ENCODE measurements at regions not wholly inside any gene's neighbourhood (a gene's known extent, or its start where the extent isn't known, plus 50 kb on each side); places are given as distances from the start of the nearest gene placed in this dataset.
"Not testable (repeated sequence)": the region's sequence is repeated elsewhere in the genome, so short reads cannot be mapped to it uniquely, and the experiment has no call there.

DNA sequence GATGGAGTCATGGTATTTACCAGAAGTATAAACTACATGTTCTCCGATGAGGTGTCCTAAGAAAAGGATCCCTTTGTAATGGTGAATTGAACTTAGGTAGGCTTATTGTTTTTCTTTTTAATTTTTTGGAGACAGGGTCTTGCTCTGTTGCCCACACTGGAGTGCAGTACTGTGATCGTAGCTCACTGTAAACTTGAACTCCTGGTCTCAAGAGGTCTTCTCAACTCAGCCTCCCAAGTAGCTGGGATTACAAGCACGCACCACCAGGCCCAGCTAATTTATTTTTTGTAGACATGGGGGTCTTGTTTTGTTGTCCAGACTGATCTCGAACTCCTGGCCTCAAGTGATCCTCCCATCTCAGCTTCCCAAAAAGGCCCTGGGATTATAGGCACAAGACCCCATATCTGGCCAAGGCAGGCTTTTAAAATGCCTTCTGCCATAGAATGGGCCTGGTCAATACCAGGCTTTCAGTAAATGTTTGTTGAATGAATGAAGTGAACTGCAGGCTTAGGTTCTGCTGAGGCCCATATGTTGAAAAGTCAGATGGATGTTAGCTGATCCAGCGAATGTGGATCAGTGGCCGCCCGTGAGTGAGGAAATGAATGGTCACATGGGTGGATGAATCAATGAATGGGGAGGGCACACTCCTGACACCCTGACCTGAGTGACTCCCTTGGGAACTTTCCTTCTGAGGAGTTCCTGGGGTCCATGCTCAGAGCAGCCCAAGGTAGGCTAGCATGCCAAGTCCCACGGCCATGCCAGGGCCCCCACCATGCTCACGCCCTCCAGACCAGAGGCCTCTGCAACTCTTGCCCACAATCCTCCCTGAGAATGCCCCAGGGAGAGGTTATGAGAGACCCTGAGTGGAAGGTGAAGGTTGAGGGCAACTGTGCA is 118.0 kb upstream of the MYCN start:
- Mint-ChIP-seq H3K4me3 (ENCODE audit: unreplicated experiment) (no peak overlapping the region), H3K9me3 (ENCODE audit: unreplicated experiment) (no peaks in the 10 kb centered on the region), H3K4me1 (ENCODE audit: low read depth, unreplicated experiment) (no peaks in the 10 kb centered on the region), H3K27me3 (ENCODE audit: low read depth, unreplicated experiment) (peaks cover 24% of the 10 kb centered on the region), H3K27ac (ENCODE audit: unreplicated experiment) (no peak overlapping the region), H3K36me3 (ENCODE audit: low read depth, unreplicated experiment) (no peaks in the 10 kb centered on the region)
- Histone ChIP-seq H3K4me3 (ENCODE audit: insufficient read depth, low read depth, low read length) (no peak overlapping the region), H3K4me1 (ENCODE audit: insufficient read depth, low read length) (no peaks in the 10 kb centered on the region), H3K9ac (ENCODE audit: low read length) (no peak overlapping the region), H3K9me3 (ENCODE audit: insufficient read depth, low read depth, low read length) (no peaks in the 10 kb centered on the region), H3K36me3 (ENCODE audit: insufficient read depth, low read length) (no peaks in the 10 kb centered on the region), H3K4me2 (ENCODE audit: low read length) (no peak overlapping the region), H3K79me2 (ENCODE audit: insufficient read depth, low read length) (no peaks in the 10 kb centered on the region), H4K20me1 (ENCODE audit: insufficient read depth, low read length) (no peaks in the 10 kb centered on the region), H2AFZ (ENCODE audit: low read depth, low read length) (no peak overlapping the region), H3K27me3 (ENCODE audit: insufficient read depth, low read length) (no peaks in the 10 kb centered on the region), H3K27ac (ENCODE audit: low read depth, low read length) (no peak overlapping the region)
- no peak for FAIRE-seq
- no peak for TF ChIP-seq CTCF (IDR thresholded peaks at IDR 0.05; ENCODE audit: insufficient read depth, low read depth, low read length)
- no peak for TF ChIP-seq EZH2 (IDR thresholded peaks at IDR 0.05; ENCODE audit: insufficient read depth, low read length)
- no peak for DNase-seq (ENCODE audit: low read depth)

GRCh38 chr2:15823459-15824396 is 116.6 kb upstream of the MYCN start:
- Histone ChIP-seq H4K20me1 (ENCODE audit: insufficient read depth, low read length) (no peaks in the 10 kb centered on the region), H3K79me2 (ENCODE audit: insufficient read depth, low read length) (no peaks in the 10 kb centered on the region), H3K4me1 (ENCODE audit: insufficient read depth, low read length) (no peaks in the 10 kb centered on the region), H3K27ac (ENCODE audit: low read depth, low read length) (no peak overlapping the region), H3K9me3 (ENCODE audit: insufficient read depth, low read depth, low read length) (no peaks in the 10 kb centered on the region), H3K9ac (ENCODE audit: low read length) (no peak overlapping the region), H2AFZ (ENCODE audit: low read depth, low read length) (no peak overlapping the region), H3K4me2 (ENCODE audit: low read length) (no peak overlapping the region), H3K27me3 (ENCODE audit: insufficient read depth, low read length) (no peaks in the 10 kb centered on the region), H3K4me3 (ENCODE audit: insufficient read depth, low read depth, low read length) (no peak overlapping the region), H3K36me3 (ENCODE audit: insufficient read depth, low read length) (no peaks in the 10 kb centered on the region)
- Mint-ChIP-seq H3K9me3 (ENCODE audit: unreplicated experiment) (no peaks in the 10 kb centered on the region), H3K4me1 (ENCODE audit: low read depth, unreplicated experiment) (no peaks in the 10 kb centered on the region), H3K4me3 (ENCODE audit: unreplicated experiment) (no peak overlapping the region), H3K36me3 (ENCODE audit: low read depth, unreplicated experiment) (no peaks in the 10 kb centered on the region), H3K27ac (ENCODE audit: unreplicated experiment) (no peak overlapping the region), H3K27me3 (ENCODE audit: low read depth, unreplicated experiment) (peaks cover 19% of the 10 kb centered on the region)
- TF ChIP-seq EZH2 (IDR thresholded peaks at IDR 0.05; ENCODE audit: insufficient read depth, low read length) (no peak), CTCF (IDR thresholded peaks at IDR 0.05; ENCODE audit: insufficient read depth, low read depth, low read length) (no peak)
- DNase-seq (ENCODE audit: low read depth) (no peak), FAIRE-seq (no peak)

DNA sequence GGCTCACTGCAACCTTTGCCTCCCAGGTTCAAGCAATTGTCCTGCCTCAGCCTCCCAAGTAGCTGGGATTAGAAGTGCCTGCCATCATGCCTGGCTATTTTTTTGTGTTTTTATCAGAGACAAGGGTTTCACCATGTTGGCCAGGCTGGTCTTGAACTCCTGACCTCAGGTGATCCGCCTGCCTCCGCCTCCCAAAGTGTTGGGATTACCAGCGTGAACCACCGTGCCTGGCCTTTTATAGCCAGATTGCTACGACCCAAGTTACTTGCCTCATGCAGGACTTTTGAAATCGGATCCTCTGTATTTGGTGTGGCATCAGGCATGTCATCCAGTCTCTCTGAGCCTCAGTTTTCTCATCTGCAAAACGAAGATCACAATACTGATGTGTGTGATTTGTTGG is 115.9 kb upstream of the MYCN start:
- H3K9me3 Mint-ChIP-seq (ENCODE audit: unreplicated experiment); H3K36me3 ChIP-seq (ENCODE audit: insufficient read depth, low read length); H3K4me3 Mint-ChIP-seq (ENCODE audit: unreplicated experiment); H3K36me3 Mint-ChIP-seq (ENCODE audit: low read depth, unreplicated experiment); FAIRE-seq; H3K27ac ChIP-seq (ENCODE audit: low read depth, low read length); H3K4me2 ChIP-seq (ENCODE audit: low read length); H3K9me3 ChIP-seq (ENCODE audit: insufficient read depth, low read depth, low read length); H3K4me1 Mint-ChIP-seq (ENCODE audit: low read depth, unreplicated experiment); H3K27ac Mint-ChIP-seq (ENCODE audit: unreplicated experiment); H2AFZ ChIP-seq (ENCODE audit: low read depth, low read length); DNase-seq (ENCODE audit: low read depth); H3K4me1 ChIP-seq (ENCODE audit: insufficient read depth, low read length); H3K4me3 ChIP-seq (ENCODE audit: insufficient read depth, low read depth, low read length); H4K20me1 ChIP-seq (ENCODE audit: insufficient read depth, low read length); H3K9ac ChIP-seq (ENCODE audit: low read length); H3K27me3 ChIP-seq (ENCODE audit: insufficient read depth, low read length); H3K79me2 ChIP-seq (ENCODE audit: insufficient read depth, low read length): not testable (repeated sequence)
- peaks cover 18% of the 10 kb centered on the region for H3K27me3 Mint-ChIP-seq (ENCODE audit: low read depth, unreplicated experiment)

Data from astrocyte (in vitro differentiated cells and primary cell).